GM12878 (cell line): ENCODE measurements at regions not wholly inside any gene's neighbourhood (a gene's known extent, or its start where the extent isn't known, plus 50 kb on each side); places are given as distances from the start of the nearest gene placed in this dataset.
"Not testable (repeated sequence)": the region's sequence is repeated elsewhere in the genome, so short reads cannot be mapped to it uniquely, and the experiment has no call there.

Source experiments
- BCL11A ChIP-seq: IDR thresholded peaks from 2 replicates; pipeline ENCODE4 v1.6.1; 2011; ENCODE audit warnings: low read depth, low read length
- BHLHE40 ChIP-seq, 2 experiments: fragments of 450-650 bp in 1 of 2; IDR thresholded peaks; 2 replicates each; pipeline ENCODE4 v1.6.1; 2011 to 2017; ENCODE audit warnings: low read depth in 2 of 2, borderline replicate concordance in 1 of 2, improper control_type of control experiment in 1 of 2, low read length in 1 of 2, mild to moderate bottlenecking in 1 of 2
- CHD2 ChIP-seq: IDR thresholded peaks from 2 replicates; pipeline ENCODE4 v1.6.1; 2011; ENCODE audit warnings: low read depth, low read length, improper control_type of control experiment, borderline replicate concordance
- CREB1 ChIP-seq: IDR thresholded peaks from 2 replicates; pipeline ENCODE4 v1.6.1; 2012; ENCODE audit warnings: low read depth, mild to moderate bottlenecking, inconsistent platforms
- CTCF ChIP-seq, 3 experiments: IDR thresholded peaks in 2 of 3; conservative IDR thresholded peaks in 1 of 3; 2 replicates each; pipeline ENCODE4 v1.5.1; 2011; ENCODE audit warnings: low read depth in 3 of 3, low read length in 3 of 3, mild to moderate bottlenecking in 3 of 3, control low read depth in 2 of 3, moderate library complexity in 2 of 3, inconsistent platforms in 1 of 3, mixed read lengths in 1 of 3; ENCODE audit not compliant: control insufficient read depth in 2 of 3, insufficient read depth in 1 of 3; ENCODE audit errors: extremely low read depth in 1 of 3
- EP300 ChIP-seq, 2 experiments: fragments of 150-350 bp in 1 of 2; IDR thresholded peaks; 2 replicates each; pipeline ENCODE4 v1.6.1; 2011 to 2012; ENCODE audit warnings: low read depth in 2 of 2, low read length in 2 of 2, borderline replicate concordance in 1 of 2, improper control_type of control experiment in 1 of 2, inconsistent platforms in 1 of 2; ENCODE audit not compliant: control insufficient read depth in 1 of 2
- ETV6 ChIP-seq, 2 experiments: fragments of 450-650 bp in 1 of 2; IDR thresholded peaks in 1 of 2; conservative IDR thresholded peaks in 1 of 2; 2 replicates each; pipeline ENCODE4 v1.6.1; 2014; ENCODE audit warnings: antibody characterized with exemption in 1 of 2, borderline replicate concordance in 1 of 2, low read depth in 1 of 2, mild to moderate bottlenecking in 1 of 2, moderate library complexity in 1 of 2
- EZH2 ChIP-seq: IDR thresholded peaks from 2 replicates; pipeline ENCODE4 v1.6.1; 2012; ENCODE audit warnings: low read depth, mild to moderate bottlenecking, control low read depth, inconsistent platforms, low read length, borderline replicate concordance; ENCODE audit not compliant: control insufficient read depth
- GABPA ChIP-seq: IDR thresholded peaks from 2 replicates; pipeline ENCODE4 v1.6.1; 2014; ENCODE audit warnings: antibody characterized with exemption, low read depth, mild to moderate bottlenecking, inconsistent platforms
- MXI1 ChIP-seq: fragments of 150-350 bp; IDR thresholded peaks from 2 replicates; pipeline ENCODE4 v1.6.1; 2011; ENCODE audit warnings: low read depth, mild to moderate bottlenecking, inconsistent platforms, low read length, improper control_type of control experiment
- RCOR1 ChIP-seq: conservative IDR thresholded peaks from 2 replicates; pipeline ENCODE4 v1.6.1; 2012; ENCODE audit warnings: low read depth, low read length, improper control_type of control experiment
- SIN3A ChIP-seq: IDR thresholded peaks from 2 replicates; pipeline ENCODE4 v1.6.1; 2012; ENCODE audit warnings: low read depth, low read length, improper control_type of control experiment
- TF ChIP-seq, protein P1 (sequence below): fragments of 450-650 bp; formaldehyde crosslinking; IDR thresholded peaks from 2 replicates; pipeline ENCODE4 v1.4.0; 2022; ENCODE audit warnings: mild to moderate bottlenecking, moderate library complexity
- TF ChIP-seq, protein P2 (sequence below): fragments of 450-650 bp; IDR thresholded peaks from 2 replicates; pipeline ENCODE4 v1.6.1; 2016; ENCODE audit warnings: mild to moderate bottlenecking, moderate library complexity, borderline replicate concordance

- not testable (repeated sequence) for TF ChIP-seq MXI1; BCL11A; EZH2; CHD2; CTCF (IDR thresholded peaks at IDR 0.05 in 2 of 3, conservative IDR thresholded peaks at IDR 0.05 in 1 of 3; ENCODE audit: control insufficient read depth in 2 of 3, extremely low read depth in 1 of 3, insufficient read depth in 1 of 3, low read depth in 3 of 3, low read length in 3 of 3); RCOR1; ETV6 (conservative IDR thresholded peaks at IDR 0.05 in 1 of 2, IDR thresholded peaks at IDR 0.05 in 1 of 2; ENCODE audit: borderline replicate concordance in 1 of 2, low read depth in 1 of 2); BHLHE40 (IDR thresholded peaks at IDR 0.05; ENCODE audit: borderline replicate concordance in 1 of 2, low read depth in 2 of 2, low read length in 1 of 2); EP300 (IDR thresholded peaks at IDR 0.05; ENCODE audit: borderline replicate concordance in 1 of 2, control insufficient read depth in 1 of 2, low read depth in 2 of 2, low read length in 2 of 2); CREB1; SIN3A; GABPA
- TF ChIP-seq, protein P1, sequence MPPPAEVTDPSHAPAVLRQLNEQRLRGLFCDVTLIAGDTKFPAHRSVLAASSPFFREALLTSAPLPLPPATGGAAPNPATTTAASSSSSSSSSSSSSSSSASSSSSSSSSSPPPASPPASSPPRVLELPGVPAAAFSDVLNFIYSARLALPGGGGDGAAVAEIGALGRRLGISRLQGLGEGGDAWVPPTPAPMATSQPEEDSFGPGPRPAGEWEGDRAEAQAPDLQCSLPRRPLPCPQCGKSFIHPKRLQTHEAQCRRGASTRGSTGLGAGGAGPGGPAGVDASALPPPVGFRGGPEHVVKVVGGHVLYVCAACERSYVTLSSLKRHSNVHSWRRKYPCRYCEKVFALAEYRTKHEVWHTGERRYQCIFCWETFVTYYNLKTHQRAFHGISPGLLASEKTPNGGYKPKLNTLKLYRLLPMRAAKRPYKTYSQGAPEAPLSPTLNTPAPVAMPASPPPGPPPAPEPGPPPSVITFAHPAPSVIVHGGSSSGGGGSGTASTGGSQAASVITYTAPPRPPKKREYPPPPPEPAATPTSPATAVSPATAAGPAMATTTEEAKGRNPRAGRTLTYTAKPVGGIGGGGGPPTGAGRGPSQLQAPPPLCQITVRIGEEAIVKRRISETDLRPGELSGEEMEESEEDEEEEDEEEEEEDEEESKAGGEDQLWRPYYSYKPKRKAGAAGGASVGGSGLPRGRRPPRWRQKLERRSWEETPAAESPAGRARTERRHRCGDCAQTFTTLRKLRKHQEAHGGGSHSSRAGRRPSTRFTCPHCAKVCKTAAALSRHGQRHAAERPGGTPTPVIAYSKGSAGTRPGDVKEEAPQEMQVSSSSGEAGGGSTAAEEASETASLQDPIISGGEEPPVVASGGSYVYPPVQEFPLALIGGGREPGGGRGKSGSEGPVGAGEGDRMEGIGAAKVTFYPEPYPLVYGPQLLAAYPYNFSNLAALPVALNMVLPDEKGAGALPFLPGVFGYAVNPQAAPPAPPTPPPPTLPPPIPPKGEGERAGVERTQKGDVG (CRISPR knock-in tag): not testable (repeated sequence)
- TF ChIP-seq, protein P2, sequence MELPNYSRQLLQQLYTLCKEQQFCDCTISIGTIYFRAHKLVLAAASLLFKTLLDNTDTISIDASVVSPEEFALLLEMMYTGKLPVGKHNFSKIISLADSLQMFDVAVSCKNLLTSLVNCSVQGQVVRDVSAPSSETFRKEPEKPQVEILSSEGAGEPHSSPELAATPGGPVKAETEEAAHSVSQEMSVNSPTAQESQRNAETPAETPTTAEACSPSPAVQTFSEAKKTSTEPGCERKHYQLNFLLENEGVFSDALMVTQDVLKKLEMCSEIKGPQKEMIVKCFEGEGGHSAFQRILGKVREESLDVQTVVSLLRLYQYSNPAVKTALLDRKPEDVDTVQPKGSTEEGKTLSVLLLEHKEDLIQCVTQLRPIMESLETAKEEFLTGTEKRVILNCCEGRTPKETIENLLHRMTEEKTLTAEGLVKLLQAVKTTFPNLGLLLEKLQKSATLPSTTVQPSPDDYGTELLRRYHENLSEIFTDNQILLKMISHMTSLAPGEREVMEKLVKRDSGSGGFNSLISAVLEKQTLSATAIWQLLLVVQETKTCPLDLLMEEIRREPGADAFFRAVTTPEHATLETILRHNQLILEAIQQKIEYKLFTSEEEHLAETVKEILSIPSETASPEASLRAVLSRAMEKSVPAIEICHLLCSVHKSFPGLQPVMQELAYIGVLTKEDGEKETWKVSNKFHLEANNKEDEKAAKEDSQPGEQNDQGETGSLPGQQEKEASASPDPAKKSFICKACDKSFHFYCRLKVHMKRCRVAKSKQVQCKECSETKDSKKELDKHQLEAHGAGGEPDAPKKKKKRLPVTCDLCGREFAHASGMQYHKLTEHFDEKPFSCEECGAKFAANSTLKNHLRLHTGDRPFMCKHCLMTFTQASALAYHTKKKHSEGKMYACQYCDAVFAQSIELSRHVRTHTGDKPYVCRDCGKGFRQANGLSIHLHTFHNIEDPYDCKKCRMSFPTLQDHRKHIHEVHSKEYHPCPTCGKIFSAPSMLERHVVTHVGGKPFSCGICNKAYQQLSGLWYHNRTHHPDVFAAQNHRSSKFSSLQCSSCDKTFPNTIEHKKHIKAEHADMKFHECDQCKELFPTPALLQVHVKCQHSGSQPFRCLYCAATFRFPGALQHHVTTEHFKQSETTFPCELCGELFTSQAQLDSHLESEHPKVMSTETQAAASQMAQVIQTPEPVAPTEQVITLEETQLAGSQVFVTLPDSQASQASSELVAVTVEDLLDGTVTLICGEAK: not testable (repeated sequence)
Measured at GRCh38 chr3:191691184-191691583, 230.2 kb downstream of the PYDC2 start.
